ENCODE measurements at regions not wholly inside any gene's neighbourhood (a gene's known extent, or its start where the extent isn't known, plus 50 kb on each side); places are given as distances from the start of the nearest gene placed in this dataset.

DNA sequence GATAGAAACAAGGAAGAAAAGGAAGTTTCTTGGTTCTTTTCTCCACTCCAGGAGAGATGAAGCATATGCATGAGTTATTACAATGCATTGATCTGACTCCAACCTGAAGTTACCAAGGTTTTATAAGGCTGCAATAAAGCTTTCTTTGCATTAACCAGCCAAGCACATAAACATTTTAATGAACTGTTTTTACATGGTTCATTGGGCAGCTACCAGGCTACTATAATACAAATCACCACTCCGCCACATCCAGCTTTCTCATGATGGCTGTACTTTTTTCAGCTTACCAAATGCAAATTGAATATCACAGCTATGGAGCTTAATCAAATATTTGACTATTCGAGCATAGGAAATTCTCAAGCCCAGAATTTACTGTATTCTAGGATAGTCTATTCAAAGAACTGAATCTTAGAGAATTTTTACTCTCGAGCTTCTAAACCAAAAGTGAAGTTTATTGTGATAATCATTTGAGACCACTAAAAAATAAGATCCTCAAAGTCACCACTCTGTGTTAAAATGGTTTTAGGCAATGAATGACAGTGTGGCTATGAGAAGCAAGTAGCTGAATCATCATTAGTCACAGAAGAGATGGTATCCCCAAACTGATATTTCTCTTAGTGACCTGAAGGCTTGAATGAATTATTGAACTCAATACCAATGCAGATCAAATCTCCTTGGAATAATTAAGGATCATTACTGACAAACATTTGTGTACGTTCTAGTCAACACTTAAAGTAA is 58.6 kb upstream of the ZNF281 start:
- Histone ChIP-seq H4K20me1 (ENCODE audit: insufficient read depth) (no peaks in the 10 kb centered on the region), H2AFZ (ENCODE audit: low read depth, low read length, poor library complexity, severe bottlenecking) (peak overlapping the region; percentile 60), H3K27ac (ENCODE audit: low read depth, low read length) (no peak overlapping the region), H3K4me2 (ENCODE audit: low read length) (no peak overlapping the region), H3K9ac (ENCODE audit: low read length) (no peak overlapping the region), H3K79me2 (ENCODE audit: insufficient read depth, low read length) (no peaks in the 10 kb centered on the region), H3K4me3 (replicated peaks in 1 of 2; ENCODE audit: low read depth in 1 of 2, low read length in 2 of 2) (no peak overlapping the region), H3K9me3 (ENCODE audit: control insufficient read depth in 1 of 2, insufficient read depth in 1 of 2, low read depth in 1 of 2, low read length in 2 of 2) (no peaks in the 10 kb centered on the region), H3K27me3 (ENCODE audit: insufficient read depth, low read length) (no peaks in the 10 kb centered on the region), H3K36me3 (ENCODE audit: control insufficient read depth in 1 of 2, insufficient read depth in 2 of 2, low read length in 2 of 2) (no peaks in the 10 kb centered on the region), H3K9me2 (ENCODE audit: insufficient read depth) (no peaks in the 10 kb centered on the region), H3K4me1 (ENCODE audit: control insufficient read depth in 1 of 2, insufficient read depth in 2 of 2, low read length in 2 of 2) (no peaks in the 10 kb centered on the region)
- ATAC-seq (no peak), DNase-seq (ENCODE audit: low read depth, low spot score) (no peak)
- intact Hi-C loops (cut with micrococcal nuclease), result no loop called here
- ChIA-PET RAD21 (ENCODE audit: low non-redundant PET in 1 of 2, low total read pairs in 2 of 2, uncharacterized antibody in 2 of 2, unreplicated experiment in 2 of 2) (no interaction called here), POLR2A (no interaction called here), CTCF (no interaction called here)
- BruUV-seq (replicated peaks), result no TSS peak
- TF ChIP-seq FOSL1 (IDR thresholded peaks at IDR 0.05; ENCODE audit: low read depth) (no peak), SP1 (IDR thresholded peaks at IDR 0.05; ENCODE audit: low read depth) (no peak), EZH2phosphoT487 (IDR thresholded peaks at IDR 0.05; ENCODE audit: borderline replicate concordance) (no peak), ZNF274 (IDR thresholded peaks at IDR 0.05; ENCODE audit: low read depth, low read length) (no peak), EZH2 (IDR thresholded peaks at IDR 0.05) (no peak), CBX3 (IDR thresholded peaks at IDR 0.05; ENCODE audit: low read depth) (no peak), YY1 (IDR thresholded peaks at IDR 0.05; ENCODE audit: extremely low read depth, insufficient replicate concordance, low read depth, low read length) (no peak), RAD21 (IDR thresholded peaks at IDR 0.05; ENCODE audit: low read depth) (no peak), SIN3A (IDR thresholded peaks at IDR 0.05; ENCODE audit: low read depth) (no peak), TCF7L2 (IDR thresholded peaks at IDR 0.05; ENCODE audit: borderline replicate concordance, extremely low read depth, insufficient read depth, insufficient read length) (no peak), POLR2AphosphoS5 (IDR thresholded peaks at IDR 0.05; ENCODE audit: low read depth, low read length) (no peak)
- TF ChIP-seq, protein P1, sequence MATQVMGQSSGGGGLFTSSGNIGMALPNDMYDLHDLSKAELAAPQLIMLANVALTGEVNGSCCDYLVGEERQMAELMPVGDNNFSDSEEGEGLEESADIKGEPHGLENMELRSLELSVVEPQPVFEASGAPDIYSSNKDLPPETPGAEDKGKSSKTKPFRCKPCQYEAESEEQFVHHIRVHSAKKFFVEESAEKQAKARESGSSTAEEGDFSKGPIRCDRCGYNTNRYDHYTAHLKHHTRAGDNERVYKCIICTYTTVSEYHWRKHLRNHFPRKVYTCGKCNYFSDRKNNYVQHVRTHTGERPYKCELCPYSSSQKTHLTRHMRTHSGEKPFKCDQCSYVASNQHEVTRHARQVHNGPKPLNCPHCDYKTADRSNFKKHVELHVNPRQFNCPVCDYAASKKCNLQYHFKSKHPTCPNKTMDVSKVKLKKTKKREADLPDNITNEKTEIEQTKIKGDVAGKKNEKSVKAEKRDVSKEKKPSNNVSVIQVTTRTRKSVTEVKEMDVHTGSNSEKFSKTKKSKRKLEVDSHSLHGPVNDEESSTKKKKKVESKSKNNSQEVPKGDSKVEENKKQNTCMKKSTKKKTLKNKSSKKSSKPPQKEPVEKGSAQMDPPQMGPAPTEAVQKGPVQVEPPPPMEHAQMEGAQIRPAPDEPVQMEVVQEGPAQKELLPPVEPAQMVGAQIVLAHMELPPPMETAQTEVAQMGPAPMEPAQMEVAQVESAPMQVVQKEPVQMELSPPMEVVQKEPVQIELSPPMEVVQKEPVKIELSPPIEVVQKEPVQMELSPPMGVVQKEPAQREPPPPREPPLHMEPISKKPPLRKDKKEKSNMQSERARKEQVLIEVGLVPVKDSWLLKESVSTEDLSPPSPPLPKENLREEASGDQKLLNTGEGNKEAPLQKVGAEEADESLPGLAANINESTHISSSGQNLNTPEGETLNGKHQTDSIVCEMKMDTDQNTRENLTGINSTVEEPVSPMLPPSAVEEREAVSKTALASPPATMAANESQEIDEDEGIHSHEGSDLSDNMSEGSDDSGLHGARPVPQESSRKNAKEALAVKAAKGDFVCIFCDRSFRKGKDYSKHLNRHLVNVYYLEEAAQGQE (IDR thresholded peaks at IDR 0.05; ENCODE audit: low read depth), result no peak
- TF ChIP-seq, protein P2, sequence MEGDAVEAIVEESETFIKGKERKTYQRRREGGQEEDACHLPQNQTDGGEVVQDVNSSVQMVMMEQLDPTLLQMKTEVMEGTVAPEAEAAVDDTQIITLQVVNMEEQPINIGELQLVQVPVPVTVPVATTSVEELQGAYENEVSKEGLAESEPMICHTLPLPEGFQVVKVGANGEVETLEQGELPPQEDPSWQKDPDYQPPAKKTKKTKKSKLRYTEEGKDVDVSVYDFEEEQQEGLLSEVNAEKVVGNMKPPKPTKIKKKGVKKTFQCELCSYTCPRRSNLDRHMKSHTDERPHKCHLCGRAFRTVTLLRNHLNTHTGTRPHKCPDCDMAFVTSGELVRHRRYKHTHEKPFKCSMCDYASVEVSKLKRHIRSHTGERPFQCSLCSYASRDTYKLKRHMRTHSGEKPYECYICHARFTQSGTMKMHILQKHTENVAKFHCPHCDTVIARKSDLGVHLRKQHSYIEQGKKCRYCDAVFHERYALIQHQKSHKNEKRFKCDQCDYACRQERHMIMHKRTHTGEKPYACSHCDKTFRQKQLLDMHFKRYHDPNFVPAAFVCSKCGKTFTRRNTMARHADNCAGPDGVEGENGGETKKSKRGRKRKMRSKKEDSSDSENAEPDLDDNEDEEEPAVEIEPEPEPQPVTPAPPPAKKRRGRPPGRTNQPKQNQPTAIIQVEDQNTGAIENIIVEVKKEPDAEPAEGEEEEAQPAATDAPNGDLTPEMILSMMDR (IDR thresholded peaks at IDR 0.05 in 2 of 3, conservative IDR thresholded peaks at IDR 0.05 in 1 of 3; ENCODE audit: borderline replicate concordance in 1 of 3, insufficient read depth in 1 of 3, low read depth in 2 of 3, low read length in 2 of 3), result no peak
- TF ChIP-seq, protein P3, sequence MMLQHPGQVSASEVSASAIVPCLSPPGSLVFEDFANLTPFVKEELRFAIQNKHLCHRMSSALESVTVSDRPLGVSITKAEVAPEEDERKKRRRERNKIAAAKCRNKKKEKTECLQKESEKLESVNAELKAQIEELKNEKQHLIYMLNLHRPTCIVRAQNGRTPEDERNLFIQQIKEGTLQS (IDR thresholded peaks at IDR 0.05), result no peak

All from HCT116 (cell line).